NT2/D1 (cell line): ENCODE measurements at regions not wholly inside any gene's neighbourhood (a gene's known extent, or its start where the extent isn't known, plus 50 kb on each side); places are given as distances from the start of the nearest gene placed in this dataset.

Source experiments
- DNase-seq: peaks from one replicate; pipeline ENCODE4 v3.0.0-alpha.2; 2011; ENCODE audit warnings: low read depth, low spot score
- H3K27me3 ChIP-seq: 2 replicates; pipeline ENCODE4 v1.6.0; 2011; ENCODE audit warnings: mild to moderate bottlenecking; ENCODE audit not compliant: insufficient read length, insufficient read depth
- H3K36me3 ChIP-seq: 2 replicates; pipeline ENCODE4 v1.6.1; 2011; ENCODE audit warnings: mild to moderate bottlenecking, low read length, mixed read lengths; ENCODE audit not compliant: insufficient read depth, insufficient read length
- H3K4me1 ChIP-seq: 2 replicates; pipeline ENCODE4 v1.5.1; 2011; ENCODE audit not compliant: insufficient read depth, insufficient read length
- H3K4me3 ChIP-seq: 2 replicates; pipeline ENCODE4 v1.5.1; 2011; ENCODE audit warnings: low read depth; ENCODE audit not compliant: insufficient read length
- H3K9ac ChIP-seq: 2 replicates; pipeline ENCODE4 v1.6.0; 2011; ENCODE audit warnings: low read depth; ENCODE audit not compliant: insufficient read length
- H3K9me3 ChIP-seq: 2 replicates; pipeline ENCODE4 v1.5.1; 2011; ENCODE audit warnings: mild to moderate bottlenecking, low read length; ENCODE audit not compliant: insufficient read depth
- SUZ12 ChIP-seq: IDR thresholded peaks from 2 replicates; pipeline ENCODE4 v1.6.1; 2011; ENCODE audit not compliant: insufficient read length, insufficient read depth; ENCODE audit errors: extremely low read depth
- YY1 ChIP-seq: IDR thresholded peaks from 2 replicates; pipeline ENCODE4 v1.6.1; 2011; ENCODE audit not compliant: insufficient read length, insufficient read depth
- ZNF274 ChIP-seq: IDR thresholded peaks from 2 replicates; pipeline ENCODE4 v1.6.1; 2011; ENCODE audit warnings: mild to moderate bottlenecking, low read depth, low read length

DNA sequence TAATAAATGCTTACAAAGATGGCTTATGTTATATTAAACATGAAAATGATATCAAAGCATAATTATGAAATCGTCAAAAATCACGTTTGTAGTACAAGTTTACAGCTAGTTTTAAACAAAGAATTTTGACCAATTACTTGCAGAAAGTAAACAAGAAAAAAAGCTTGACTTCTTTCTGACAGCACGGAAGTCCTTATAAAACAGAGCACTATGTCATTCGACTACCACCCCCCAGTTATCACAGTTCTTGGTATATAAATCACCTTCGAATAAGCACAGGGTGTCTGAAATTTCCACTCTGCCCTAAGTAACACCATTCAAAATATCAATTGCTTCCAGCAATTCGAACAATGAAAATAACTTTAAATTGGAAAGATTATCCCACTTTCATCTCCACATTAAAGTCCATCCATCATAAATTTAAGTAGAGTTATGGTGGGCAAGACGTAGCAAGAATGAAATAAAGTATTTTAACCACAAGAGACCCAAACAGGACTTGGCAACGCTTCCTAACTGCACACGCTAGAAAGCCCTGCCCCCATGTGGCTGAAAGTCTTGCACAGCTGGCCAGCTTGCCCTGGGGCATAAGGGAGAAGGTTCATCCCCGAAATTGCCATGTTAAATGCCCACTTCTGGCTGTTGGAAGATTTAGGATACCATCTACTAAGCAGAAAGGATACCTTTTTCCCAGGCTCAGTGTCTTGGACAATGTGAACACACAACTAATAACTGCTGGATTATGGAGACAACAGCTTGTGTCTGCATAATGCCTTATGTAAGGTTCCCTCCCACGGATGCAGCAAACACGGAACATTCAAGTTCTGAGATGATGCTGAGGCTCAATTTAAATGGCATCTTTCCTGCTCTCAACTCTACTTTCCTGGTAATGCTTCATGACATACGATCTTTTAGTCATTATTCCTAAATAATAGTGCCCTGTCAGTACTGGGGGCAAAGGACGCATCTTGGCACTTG, 116.4 kb upstream of the TJP1 start:
- Histone ChIP-seq H3K9ac (no peak overlapping the region), H3K4me1 (no peaks in the 10 kb centered on the region), H3K4me3 (no peak overlapping the region), H3K36me3 (no peaks in the 10 kb centered on the region), H3K27me3 (no peaks in the 10 kb centered on the region), H3K9me3 (no peaks in the 10 kb centered on the region)
- TF ChIP-seq ZNF274 (no peak), YY1 (no peak), SUZ12 (no peak)
- DNase-seq = no peak

DNA sequence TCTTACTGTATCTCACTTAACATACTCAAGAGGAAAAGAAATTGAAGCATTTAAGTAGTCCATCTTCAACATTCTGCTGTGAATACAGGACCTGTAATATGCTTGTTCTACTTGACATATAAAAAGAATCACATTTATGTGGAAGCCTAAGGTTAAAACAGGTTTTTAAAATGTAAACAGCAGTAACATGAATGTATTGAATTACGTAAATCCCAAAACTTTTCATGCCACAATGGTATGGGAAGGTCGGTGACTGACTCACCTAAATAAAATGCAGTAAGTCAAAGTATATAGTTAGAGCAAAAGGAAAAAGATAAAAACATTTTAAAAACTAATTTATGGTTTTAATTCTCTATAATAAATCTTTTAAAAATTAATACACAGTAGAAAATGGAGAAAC, 115.7 kb upstream of the TJP1 start:
- TF ChIP-seq YY1 (no peak), SUZ12 (no peak), ZNF274 (no peak)
- DNase-seq = no peak
- Histone ChIP-seq H3K4me3 (no peak overlapping the region), H3K4me1 (no peaks in the 10 kb centered on the region), H3K36me3 (no peaks in the 10 kb centered on the region), H3K27me3 (no peaks in the 10 kb centered on the region), H3K9ac (no peak overlapping the region), H3K9me3 (no peaks in the 10 kb centered on the region)

- H3K9me3 ChIP-seq = no peaks in the 10 kb centered on the region
- H3K4me1 ChIP-seq = no peaks in the 10 kb centered on the region
- H3K9ac ChIP-seq = no peak overlapping the region
- TF ChIP-seq YY1 (no peak), ZNF274 (no peak), SUZ12 (no peak)
- no peaks in the 10 kb centered on the region for H3K36me3 ChIP-seq
- H3K4me3 ChIP-seq = no peak overlapping the region
- no peaks in the 10 kb centered on the region for H3K27me3 ChIP-seq
- DNase-seq = no peak
Observed at GRCh38 chr15:29936353-29937049, 114.2 kb upstream of the TJP1 start.

DNA sequence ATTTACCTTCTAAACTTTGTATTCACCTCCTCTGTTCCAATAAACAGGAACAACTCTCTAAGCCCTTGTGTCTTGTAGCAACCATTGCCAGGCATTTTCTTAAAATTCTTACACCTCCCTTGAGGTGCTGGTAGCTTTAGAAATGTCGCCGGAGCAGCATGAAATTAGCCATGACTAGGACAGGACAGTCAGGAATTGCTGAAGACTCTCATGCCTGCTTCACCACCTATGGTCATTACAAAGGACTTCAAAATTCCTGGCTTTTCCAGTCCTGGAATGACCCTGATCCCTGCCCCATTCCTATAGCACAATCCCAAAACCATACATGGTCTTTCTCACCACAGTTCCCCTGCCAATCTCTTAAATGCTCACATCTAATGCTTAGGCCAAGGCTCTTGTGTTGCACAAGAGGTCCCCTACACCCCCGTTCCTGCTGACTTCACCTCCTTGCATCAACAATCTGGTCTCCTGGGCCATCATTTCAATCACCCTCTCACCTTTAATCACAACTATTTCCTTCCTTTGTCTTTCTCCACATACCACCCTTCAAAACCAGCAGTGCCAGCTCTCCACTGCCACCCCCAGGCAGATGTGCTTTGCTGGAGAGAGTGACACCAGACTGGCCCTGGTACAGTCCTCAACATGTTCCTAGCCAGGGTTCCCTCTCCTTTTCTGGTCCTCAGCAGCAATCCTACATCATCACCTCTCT, 113.2 kb upstream of the TJP1 start:
- H3K36me3 ChIP-seq = no peaks in the 10 kb centered on the region
- no peak overlapping the region for H3K4me3 ChIP-seq
- H3K27me3 ChIP-seq = no peaks in the 10 kb centered on the region
- H3K4me1 ChIP-seq = no peaks in the 10 kb centered on the region
- no peaks in the 10 kb centered on the region for H3K9me3 ChIP-seq
- no peak for DNase-seq
- TF ChIP-seq SUZ12 = no peak
- TF ChIP-seq YY1 = no peak
- TF ChIP-seq ZNF274 = no peak
- H3K9ac ChIP-seq = no peak overlapping the region

- no peak for DNase-seq
- Histone ChIP-seq H3K4me3 (no peak overlapping the region), H3K9me3 (no peaks in the 10 kb centered on the region), H3K36me3 (no peaks in the 10 kb centered on the region), H3K9ac (no peak overlapping the region), H3K27me3 (no peaks in the 10 kb centered on the region), H3K4me1 (no peaks in the 10 kb centered on the region)
- no peak for TF ChIP-seq SUZ12
- TF ChIP-seq ZNF274 = no peak
- TF ChIP-seq YY1 = no peak
Observed at GRCh38 chr15:29934251-29934650, 112.0 kb upstream of the TJP1 start.

GRCh38 chr15:29933042-29933803, 111.0 kb upstream of the TJP1 start:
- no peak for DNase-seq
- Histone ChIP-seq H3K27me3 (no peaks in the 10 kb centered on the region), H3K36me3 (no peaks in the 10 kb centered on the region), H3K4me3 (no peak overlapping the region), H3K9ac (no peak overlapping the region), H3K9me3 (no peaks in the 10 kb centered on the region), H3K4me1 (no peaks in the 10 kb centered on the region)
- TF ChIP-seq SUZ12 = no peak
- no peak for TF ChIP-seq ZNF274
- TF ChIP-seq YY1 = no peak

- Histone ChIP-seq H3K27me3 (no peaks in the 10 kb centered on the region), H3K36me3 (no peaks in the 10 kb centered on the region), H3K4me1 (peaks cover 5% of the 10 kb centered on the region), H3K4me3 (no peak overlapping the region), H3K9me3 (no peaks in the 10 kb centered on the region), H3K9ac (no peak overlapping the region)
- DNase-seq = no peak
- no peak for TF ChIP-seq ZNF274
- TF ChIP-seq YY1 = no peak
- TF ChIP-seq SUZ12 = no peak
Observed at GRCh38 chr15:29926083-29926388, 103.8 kb upstream of the TJP1 start.
